ENCODE measurements at regions not wholly inside any gene's neighbourhood (a gene's known extent, or its start where the extent isn't known, plus 50 kb on each side); places are given as distances from the start of the nearest gene placed in this dataset.

- TF ChIP-seq POLR2A (IDR thresholded peaks at IDR 0.05) (no peak), CTCF (IDR thresholded peaks at IDR 0.05) (no peak)
These were observed 413.7 kb upstream of the RGPD4 start for GRCh38 chr2:107412981-107413380.
